Stimulated activated CD8-positive, alpha-beta memory T cell treated with anti-CD3 and anti-CD28 coated beads, Interleukin-15, amount 100 ng/mL, for 4 hours (primary cell): ENCODE measurements at regions not wholly inside any gene's neighbourhood (a gene's known extent, or its start where the extent isn't known, plus 50 kb on each side); places are given as distances from the start of the nearest gene placed in this dataset.
"Not testable (repeated sequence)": the region's sequence is repeated elsewhere in the genome, so short reads cannot be mapped to it uniquely, and the experiment has no call there.

Experiments used
- DNase-seq, 2 donors: peaks; one replicate each; pipeline ENCODE4 v3.0.0-alpha.2; 2020; ENCODE audit warnings: low read depth in 2 of 2

- no peak for DNase-seq
Measured at GRCh38 chr22:19599626-19600243, 75.5 kb upstream of the CLDN5 start.

GRCh38 chr22:19603346-19603745 is 79.1 kb upstream of the CLDN5 start:
- DNase-seq, result not testable (repeated sequence)

GRCh38 chr22:19603767-19604166 is 79.6 kb upstream of the CLDN5 start:
- no peak for DNase-seq

- no peak for DNase-seq
Measured at GRCh38 chr22:19604711-19605268, 80.6 kb upstream of the CLDN5 start.

- no peak for DNase-seq
Measured at GRCh38 chr22:19605508-19606331, 81.5 kb upstream of the CLDN5 start.

- DNase-seq, result no peak
Measured at GRCh38 chr22:19606332-19607191, 82.4 kb upstream of the CLDN5 start.

GRCh38 chr22:19607192-19608002 is 83.2 kb upstream of the CLDN5 start:
- DNase-seq, result no peak

GRCh38 chr22:19608003-19608690 is 83.9 kb upstream of the CLDN5 start:
- no peak for DNase-seq

- not testable (repeated sequence) for DNase-seq
Measured at GRCh38 chr22:19609753-19610152, 85.5 kb upstream of the CLDN5 start.

GRCh38 chr22:19610518-19611253 is 86.5 kb upstream of the CLDN5 start:
- no peak for DNase-seq

- DNase-seq, result no peak
Measured at GRCh38 chr22:19611590-19611989, 87.4 kb upstream of the CLDN5 start.

- DNase-seq, result no peak
Measured at GRCh38 chr22:19612866-19613572, 88.8 kb upstream of the CLDN5 start.

- DNase-seq, result no peak
Measured at GRCh38 chr22:19614536-19614863, 90.3 kb upstream of the CLDN5 start.

- no peak for DNase-seq
Measured at GRCh38 chr22:19615001-19615461, 90.8 kb upstream of the CLDN5 start.

GRCh38 chr22:19615867-19616581 is 91.8 kb upstream of the CLDN5 start:
- no peak for DNase-seq

GRCh38 chr22:19619144-19620009 is 94.9 kb upstream of the SEPTIN5 start:
- DNase-seq, result no peak

GRCh38 chr22:19620742-19621371 is 93.4 kb upstream of the SEPTIN5 start:
- no peak for DNase-seq
